ENCODE measurements at regions not wholly inside any gene's neighbourhood (a gene's known extent, or its start where the extent isn't known, plus 50 kb on each side); places are given as distances from the start of the nearest gene placed in this dataset.

DNA sequence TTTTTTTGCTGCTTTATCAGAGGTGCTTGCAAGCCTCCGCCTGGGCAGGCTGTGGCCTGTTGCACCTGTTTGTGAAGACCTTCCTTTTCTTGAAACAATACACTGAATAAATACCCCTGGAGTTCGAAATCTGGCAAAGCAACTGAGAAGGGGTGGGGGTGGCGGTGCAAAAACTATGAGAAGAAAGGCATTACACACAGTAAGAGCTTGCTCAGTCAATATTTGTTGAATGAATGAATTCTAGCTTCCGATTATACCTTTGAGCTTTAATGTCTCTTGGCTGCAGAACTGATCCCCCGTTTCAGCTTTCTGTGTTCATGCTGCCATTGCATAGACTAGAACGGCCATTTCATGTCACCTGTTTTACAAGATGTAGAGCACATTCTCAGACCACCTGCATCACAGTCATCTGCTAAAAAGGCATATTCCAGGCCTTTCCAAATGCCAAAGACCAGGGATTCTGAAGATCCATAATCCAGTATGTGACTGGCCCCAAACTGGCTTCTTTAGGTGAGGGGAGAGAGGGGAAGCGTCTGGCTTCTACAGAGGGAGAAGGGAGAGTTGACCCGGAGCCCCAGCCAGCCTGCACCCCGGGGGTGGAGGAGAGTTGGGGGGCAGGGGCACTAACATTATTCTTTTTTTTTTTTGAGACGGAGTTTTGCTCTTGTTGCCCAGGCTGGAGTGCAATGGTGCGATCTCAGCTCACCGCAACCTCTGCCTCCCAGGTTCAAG lies 111.5 kb downstream of the ETS2 start:
- TF ChIP-seq, protein P1, sequence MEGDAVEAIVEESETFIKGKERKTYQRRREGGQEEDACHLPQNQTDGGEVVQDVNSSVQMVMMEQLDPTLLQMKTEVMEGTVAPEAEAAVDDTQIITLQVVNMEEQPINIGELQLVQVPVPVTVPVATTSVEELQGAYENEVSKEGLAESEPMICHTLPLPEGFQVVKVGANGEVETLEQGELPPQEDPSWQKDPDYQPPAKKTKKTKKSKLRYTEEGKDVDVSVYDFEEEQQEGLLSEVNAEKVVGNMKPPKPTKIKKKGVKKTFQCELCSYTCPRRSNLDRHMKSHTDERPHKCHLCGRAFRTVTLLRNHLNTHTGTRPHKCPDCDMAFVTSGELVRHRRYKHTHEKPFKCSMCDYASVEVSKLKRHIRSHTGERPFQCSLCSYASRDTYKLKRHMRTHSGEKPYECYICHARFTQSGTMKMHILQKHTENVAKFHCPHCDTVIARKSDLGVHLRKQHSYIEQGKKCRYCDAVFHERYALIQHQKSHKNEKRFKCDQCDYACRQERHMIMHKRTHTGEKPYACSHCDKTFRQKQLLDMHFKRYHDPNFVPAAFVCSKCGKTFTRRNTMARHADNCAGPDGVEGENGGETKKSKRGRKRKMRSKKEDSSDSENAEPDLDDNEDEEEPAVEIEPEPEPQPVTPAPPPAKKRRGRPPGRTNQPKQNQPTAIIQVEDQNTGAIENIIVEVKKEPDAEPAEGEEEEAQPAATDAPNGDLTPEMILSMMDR (IDR thresholded peaks at IDR 0.05) = no peak
- no peak for TF ChIP-seq POLR2A (IDR thresholded peaks at IDR 0.05)
